ENCODE measurements at regions not wholly inside any gene's neighbourhood (a gene's known extent, or its start where the extent isn't known, plus 50 kb on each side); places are given as distances from the start of the nearest gene placed in this dataset.

DNA sequence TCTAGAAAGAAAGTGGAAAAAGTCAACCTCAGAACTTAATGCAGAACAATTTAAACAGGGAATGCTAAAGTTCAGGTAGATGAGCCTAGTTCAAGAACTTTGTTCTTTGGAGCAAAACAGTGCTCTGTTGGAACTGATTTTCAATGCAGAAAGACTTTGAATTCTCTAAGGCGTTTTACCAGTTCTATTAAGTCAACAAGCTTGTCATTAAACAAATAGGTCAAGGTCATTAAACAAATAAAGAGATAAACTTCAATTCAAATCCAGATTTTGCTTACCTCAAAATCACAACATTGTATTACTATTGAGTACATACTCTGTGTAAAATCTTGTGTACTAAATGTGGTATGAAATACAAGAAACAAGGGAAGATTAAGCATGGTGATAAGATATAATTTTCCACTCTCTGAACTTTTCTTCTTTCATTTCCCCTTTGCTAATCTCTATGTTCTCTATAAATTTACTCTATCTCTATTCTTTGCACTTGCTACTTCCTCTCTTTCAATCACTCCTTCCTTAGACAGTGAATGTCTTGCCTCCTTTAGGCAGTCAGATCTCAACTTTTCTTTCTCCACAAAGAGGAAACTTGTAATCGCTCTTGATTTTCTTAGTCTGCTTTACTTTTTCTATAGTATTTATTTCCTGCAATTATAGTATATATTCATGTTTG, 160.8 kb upstream of the KHDRBS2 start:
- Mint-ChIP-seq H3K36me3 (no peaks in the 10 kb centered on the region), H3K27ac (no peak overlapping the region), H3K4me1 (no peaks in the 10 kb centered on the region), H3K4me3 (no peak overlapping the region), H3K9me3 (no peaks in the 10 kb centered on the region), H3K27me3 (ENCODE audit: insufficient read depth, low read depth) (peaks cover 2% of the 10 kb centered on the region)
- H3K4me3 ChIP-seq = no peak overlapping the region
- no peaks in the 10 kb centered on the region for H3F3A ChIP-seq (ENCODE audit: low read depth)
- H3K9ac ChIP-seq = no peak overlapping the region
- no peak for DNase-seq (ENCODE audit: low spot score)
- no peaks in the 10 kb centered on the region for H3K4me1 ChIP-seq
- no peaks in the 10 kb centered on the region for H3K36me3 ChIP-seq
- TF ChIP-seq, protein P1, sequence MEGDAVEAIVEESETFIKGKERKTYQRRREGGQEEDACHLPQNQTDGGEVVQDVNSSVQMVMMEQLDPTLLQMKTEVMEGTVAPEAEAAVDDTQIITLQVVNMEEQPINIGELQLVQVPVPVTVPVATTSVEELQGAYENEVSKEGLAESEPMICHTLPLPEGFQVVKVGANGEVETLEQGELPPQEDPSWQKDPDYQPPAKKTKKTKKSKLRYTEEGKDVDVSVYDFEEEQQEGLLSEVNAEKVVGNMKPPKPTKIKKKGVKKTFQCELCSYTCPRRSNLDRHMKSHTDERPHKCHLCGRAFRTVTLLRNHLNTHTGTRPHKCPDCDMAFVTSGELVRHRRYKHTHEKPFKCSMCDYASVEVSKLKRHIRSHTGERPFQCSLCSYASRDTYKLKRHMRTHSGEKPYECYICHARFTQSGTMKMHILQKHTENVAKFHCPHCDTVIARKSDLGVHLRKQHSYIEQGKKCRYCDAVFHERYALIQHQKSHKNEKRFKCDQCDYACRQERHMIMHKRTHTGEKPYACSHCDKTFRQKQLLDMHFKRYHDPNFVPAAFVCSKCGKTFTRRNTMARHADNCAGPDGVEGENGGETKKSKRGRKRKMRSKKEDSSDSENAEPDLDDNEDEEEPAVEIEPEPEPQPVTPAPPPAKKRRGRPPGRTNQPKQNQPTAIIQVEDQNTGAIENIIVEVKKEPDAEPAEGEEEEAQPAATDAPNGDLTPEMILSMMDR (IDR thresholded peaks at IDR 0.05) = no peak
- no peak for TF ChIP-seq EZH2phosphoT487 (IDR thresholded peaks at IDR 0.05)
- TF ChIP-seq EZH2 (IDR thresholded peaks at IDR 0.05) = no peak
- no peak overlapping the region for H3K27ac ChIP-seq
- no peak overlapping the region for H2AFZ ChIP-seq (replicated peaks)
- no peaks in the 10 kb centered on the region for H3K27me3 ChIP-seq
- no peaks in the 10 kb centered on the region for H4K20me1 ChIP-seq (ENCODE audit: low read depth)
- no peak overlapping the region for H3K4me2 ChIP-seq
- no peaks in the 10 kb centered on the region for H3K79me2 ChIP-seq (ENCODE audit: low read depth)
- no peaks in the 10 kb centered on the region for H3K9me3 ChIP-seq (ENCODE audit: low read depth)

DNA sequence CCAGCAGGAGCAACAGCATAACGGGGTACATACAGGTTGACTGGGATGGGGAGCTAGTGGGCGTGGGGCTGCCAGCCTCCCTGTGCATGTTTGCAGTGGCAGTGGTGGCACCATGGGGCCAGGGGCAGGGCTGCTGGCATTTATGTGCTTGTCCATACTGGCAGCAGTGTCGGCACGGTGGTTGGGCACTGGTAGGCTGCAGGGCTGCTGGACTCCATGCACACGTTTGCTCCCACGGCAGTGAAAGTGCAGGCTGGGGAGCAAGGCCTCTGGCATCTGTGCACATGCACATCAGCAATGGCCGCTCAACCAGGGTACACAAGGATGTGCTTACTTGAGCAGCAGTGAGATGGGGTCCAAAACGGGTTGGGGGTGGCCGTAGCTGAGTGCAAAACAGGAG, 159.5 kb upstream of the KHDRBS2 start:
- Mint-ChIP-seq H3K27me3 (ENCODE audit: insufficient read depth, low read depth) (peaks cover 2% of the 10 kb centered on the region), H3K27ac (no peak overlapping the region), H3K36me3 (no peaks in the 10 kb centered on the region), H3K4me3 (no peak overlapping the region), H3K4me1 (no peaks in the 10 kb centered on the region), H3K9me3 (no peaks in the 10 kb centered on the region)
- Histone ChIP-seq H2AFZ (replicated peaks) (no peak overlapping the region), H4K20me1 (ENCODE audit: low read depth) (no peaks in the 10 kb centered on the region), H3F3A (ENCODE audit: low read depth) (no peaks in the 10 kb centered on the region), H3K9me3 (ENCODE audit: low read depth) (no peaks in the 10 kb centered on the region), H3K9ac (no peak overlapping the region), H3K4me1 (no peaks in the 10 kb centered on the region), H3K36me3 (no peaks in the 10 kb centered on the region), H3K4me2 (no peak overlapping the region), H3K4me3 (no peak overlapping the region), H3K79me2 (ENCODE audit: low read depth) (no peaks in the 10 kb centered on the region), H3K27ac (no peak overlapping the region), H3K27me3 (no peaks in the 10 kb centered on the region)
- no peak for DNase-seq (ENCODE audit: low spot score)
- TF ChIP-seq EZH2phosphoT487 (IDR thresholded peaks at IDR 0.05) (no peak), EZH2 (IDR thresholded peaks at IDR 0.05) (no peak)
- TF ChIP-seq, protein P1 (IDR thresholded peaks at IDR 0.05) = no peak

DNA sequence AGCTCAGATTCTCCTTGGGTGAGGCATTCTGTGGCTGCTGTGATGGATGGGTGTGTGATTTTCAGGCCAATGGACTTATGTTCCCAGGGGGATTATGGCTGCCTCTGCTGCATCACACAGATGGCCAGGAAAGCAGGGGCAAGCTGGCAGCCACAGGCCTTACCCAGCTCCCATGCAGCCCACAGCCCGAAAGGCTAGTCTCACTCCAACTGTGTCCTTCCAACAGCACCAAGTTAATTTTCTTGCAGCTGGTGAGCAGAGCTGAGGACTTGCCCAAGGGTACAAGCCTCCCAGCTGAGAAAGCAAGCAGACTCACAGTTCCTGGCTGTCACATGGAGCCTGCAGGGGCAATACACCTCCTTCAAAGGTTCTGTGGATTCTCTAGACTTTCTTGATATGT, 155.2 kb upstream of the KHDRBS2 start:
- H3K27ac ChIP-seq = no peak overlapping the region
- H3K4me3 ChIP-seq = no peak overlapping the region
- H2AFZ ChIP-seq (replicated peaks) = peak overlapping the region; percentile 26
- Mint-ChIP-seq H3K4me3 (no peak overlapping the region), H3K27me3 (ENCODE audit: insufficient read depth, low read depth) (peaks cover 2% of the 10 kb centered on the region), H3K36me3 (no peaks in the 10 kb centered on the region), H3K27ac (no peak overlapping the region), H3K9me3 (peaks cover 8% of the 10 kb centered on the region), H3K4me1 (no peaks in the 10 kb centered on the region)
- H3K9ac ChIP-seq = no peak overlapping the region
- no peaks in the 10 kb centered on the region for H3K36me3 ChIP-seq
- no peak for TF ChIP-seq EZH2 (IDR thresholded peaks at IDR 0.05)
- H3K27me3 ChIP-seq = no peaks in the 10 kb centered on the region
- no peak for DNase-seq (ENCODE audit: low spot score)
- H3K9me3 ChIP-seq (ENCODE audit: low read depth) = peaks cover 4% of the 10 kb centered on the region
- no peaks in the 10 kb centered on the region for H3K4me1 ChIP-seq
- no peaks in the 10 kb centered on the region for H4K20me1 ChIP-seq (ENCODE audit: low read depth)
- no peaks in the 10 kb centered on the region for H3K79me2 ChIP-seq (ENCODE audit: low read depth)
- no peak overlapping the region for H3K4me2 ChIP-seq
- no peaks in the 10 kb centered on the region for H3F3A ChIP-seq (ENCODE audit: low read depth)

DNA sequence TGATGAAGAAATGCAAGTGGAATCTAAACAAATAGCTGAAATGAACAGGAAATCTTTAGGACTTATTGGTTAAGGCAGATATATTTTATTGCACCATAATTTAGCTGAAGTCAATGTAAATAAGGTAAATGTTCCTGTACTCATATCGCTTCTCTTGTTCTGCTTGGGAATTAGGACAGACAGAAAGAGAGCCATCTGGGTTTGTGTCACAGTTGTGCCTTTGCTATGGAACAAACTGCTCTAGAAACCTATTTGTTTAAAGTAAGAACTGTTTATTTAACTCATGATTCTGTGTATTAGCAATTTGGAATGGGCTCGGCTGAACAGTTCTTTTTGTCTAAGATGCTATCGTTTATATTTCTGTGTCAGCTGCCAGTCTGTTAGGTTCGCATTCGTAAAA, 143.8 kb upstream of the KHDRBS2 start:
- Histone ChIP-seq H4K20me1 (ENCODE audit: low read depth) (no peaks in the 10 kb centered on the region), H2AFZ (replicated peaks) (peak overlapping the region; percentile 8), H3K9me3 (ENCODE audit: low read depth) (no peaks in the 10 kb centered on the region), H3K36me3 (no peaks in the 10 kb centered on the region), H3K27me3 (no peaks in the 10 kb centered on the region), H3K4me1 (no peaks in the 10 kb centered on the region), H3K4me3 (no peak overlapping the region), H3K4me2 (no peak overlapping the region), H3K27ac (no peak overlapping the region), H3K9ac (no peak overlapping the region), H3F3A (ENCODE audit: low read depth) (no peaks in the 10 kb centered on the region), H3K79me2 (ENCODE audit: low read depth) (no peaks in the 10 kb centered on the region)
- H3K9me3 Mint-ChIP-seq = no peaks in the 10 kb centered on the region
- TF ChIP-seq, protein P1 (IDR thresholded peaks at IDR 0.05) = no peak
- no peak for TF ChIP-seq EZH2 (IDR thresholded peaks at IDR 0.05)
- no peak for TF ChIP-seq EZH2phosphoT487 (IDR thresholded peaks at IDR 0.05)
- H3K27me3 Mint-ChIP-seq (ENCODE audit: insufficient read depth, low read depth) = no peaks in the 10 kb centered on the region
- DNase-seq (ENCODE audit: low spot score) = no peak
- H3K4me3 Mint-ChIP-seq = no peak overlapping the region
- H3K27ac Mint-ChIP-seq = no peak overlapping the region
- H3K4me1 Mint-ChIP-seq = no peaks in the 10 kb centered on the region
- H3K36me3 Mint-ChIP-seq = no peaks in the 10 kb centered on the region
